ENCODE measurements at regions not wholly inside any gene's neighbourhood (a gene's known extent, or its start where the extent isn't known, plus 50 kb on each side); places are given as distances from the start of the nearest gene placed in this dataset.

GRCh38 chr4:180861651-180862050 is 1381.6 kb upstream of the TENM3 start:
- Histone ChIP-seq H3K9me3 (ENCODE audit: low read length) (no peaks in the 10 kb centered on the region), H3K4me1 (ENCODE audit: low read length) (no peaks in the 10 kb centered on the region)
- DNase-seq, result no peak

GRCh38 chr4:180866933-180867643 is 1376.1 kb upstream of the TENM3 start:
- no peak overlapping the region for H3K27ac ChIP-seq (ENCODE audit: low read length)

More at GRCh38 chr4:180861651-180862050, 1381.6 kb upstream of the TENM3 start:
- Histone ChIP-seq H3K9ac (ENCODE audit: low read length) (no peak overlapping the region), H3K27me3 (ENCODE audit: low read length) (no peaks in the 10 kb centered on the region), H4K20me1 (ENCODE audit: insufficient read depth, low read depth, low read length) (no peaks in the 10 kb centered on the region), H3K9me2 (replicated peaks; ENCODE audit: insufficient read depth, low read length) (no peaks in the 10 kb centered on the region), H3K4me2 (ENCODE audit: low read depth, low read length, poor library complexity, severe bottlenecking) (no peak overlapping the region), H3K4me3 (ENCODE audit: low read length) (no peak overlapping the region), H3K36me3 (ENCODE audit: insufficient read depth, low read length) (no peaks in the 10 kb centered on the region), H2AFZ (ENCODE audit: low read length) (no peak overlapping the region), H3K27ac (ENCODE audit: low read length) (no peak overlapping the region), H3K79me2 (ENCODE audit: low read length) (no peaks in the 10 kb centered on the region)

GRCh38 chr4:180870623-180871022 is 1372.6 kb upstream of the TENM3 start:
- Histone ChIP-seq H4K20me1 (ENCODE audit: insufficient read depth, low read depth, low read length) (no peaks in the 10 kb centered on the region), H3K9me2 (replicated peaks; ENCODE audit: insufficient read depth, low read length) (no peaks in the 10 kb centered on the region), H3K4me3 (ENCODE audit: low read length) (no peak overlapping the region), H3K4me1 (ENCODE audit: low read length) (no peaks in the 10 kb centered on the region), H3K79me2 (ENCODE audit: low read length) (no peaks in the 10 kb centered on the region), H3K9me3 (ENCODE audit: low read length) (no peaks in the 10 kb centered on the region), H3K27ac (ENCODE audit: low read length) (no peak overlapping the region), H3K27me3 (ENCODE audit: low read length) (no peaks in the 10 kb centered on the region), H2AFZ (ENCODE audit: low read length) (no peak overlapping the region), H3K36me3 (ENCODE audit: insufficient read depth, low read length) (no peaks in the 10 kb centered on the region), H3K9ac (ENCODE audit: low read length) (no peak overlapping the region), H3K4me2 (ENCODE audit: low read depth, low read length, poor library complexity, severe bottlenecking) (no peak overlapping the region)
- DNase-seq, result no peak

More at GRCh38 chr4:180866933-180867643, 1376.1 kb upstream of the TENM3 start:
- Histone ChIP-seq H3K4me3 (ENCODE audit: low read length) (no peak overlapping the region), H3K9me2 (replicated peaks; ENCODE audit: insufficient read depth, low read length) (no peaks in the 10 kb centered on the region), H3K27me3 (ENCODE audit: low read length) (no peaks in the 10 kb centered on the region), H4K20me1 (ENCODE audit: insufficient read depth, low read depth, low read length) (no peaks in the 10 kb centered on the region), H3K36me3 (ENCODE audit: insufficient read depth, low read length) (no peaks in the 10 kb centered on the region), H3K4me1 (ENCODE audit: low read length) (no peaks in the 10 kb centered on the region), H2AFZ (ENCODE audit: low read length) (no peak overlapping the region), H3K9ac (ENCODE audit: low read length) (no peak overlapping the region), H3K4me2 (ENCODE audit: low read depth, low read length, poor library complexity, severe bottlenecking) (no peak overlapping the region), H3K79me2 (ENCODE audit: low read length) (no peaks in the 10 kb centered on the region), H3K9me3 (ENCODE audit: low read length) (no peaks in the 10 kb centered on the region)
- DNase-seq, result no peak

GRCh38 chr4:180898305-180898704 is 1344.9 kb upstream of the TENM3 start:
- H3K36me3 ChIP-seq (ENCODE audit: insufficient read depth, low read length), result no peaks in the 10 kb centered on the region
- no peak overlapping the region for H3K9ac ChIP-seq (ENCODE audit: low read length)
- no peaks in the 10 kb centered on the region for H3K4me1 ChIP-seq (ENCODE audit: low read length)
- H3K9me2 ChIP-seq (replicated peaks; ENCODE audit: insufficient read depth, low read length), result no peaks in the 10 kb centered on the region
- no peak for DNase-seq
- H4K20me1 ChIP-seq (ENCODE audit: insufficient read depth, low read depth, low read length), result no peaks in the 10 kb centered on the region
- H3K27me3 ChIP-seq (ENCODE audit: low read length), result no peaks in the 10 kb centered on the region
- no peaks in the 10 kb centered on the region for H3K79me2 ChIP-seq (ENCODE audit: low read length)
- no peak overlapping the region for H3K4me3 ChIP-seq (ENCODE audit: low read length)
- no peaks in the 10 kb centered on the region for H3K9me3 ChIP-seq (ENCODE audit: low read length)
- H2AFZ ChIP-seq (ENCODE audit: low read length), result no peak overlapping the region
- no peak overlapping the region for H3K4me2 ChIP-seq (ENCODE audit: low read depth, low read length, poor library complexity, severe bottlenecking)
- H3K27ac ChIP-seq (ENCODE audit: low read length), result no peak overlapping the region

- Histone ChIP-seq H3K27me3 (ENCODE audit: low read length) (no peaks in the 10 kb centered on the region), H3K9ac (ENCODE audit: low read length) (no peak overlapping the region), H3K9me3 (ENCODE audit: low read length) (no peaks in the 10 kb centered on the region), H2AFZ (ENCODE audit: low read length) (no peak overlapping the region), H3K27ac (ENCODE audit: low read length) (no peak overlapping the region), H3K4me2 (ENCODE audit: low read depth, low read length, poor library complexity, severe bottlenecking) (no peak overlapping the region), H3K36me3 (ENCODE audit: insufficient read depth, low read length) (no peaks in the 10 kb centered on the region), H3K4me3 (ENCODE audit: low read length) (no peak overlapping the region), H4K20me1 (ENCODE audit: insufficient read depth, low read depth, low read length) (no peaks in the 10 kb centered on the region), H3K4me1 (ENCODE audit: low read length) (no peaks in the 10 kb centered on the region), H3K79me2 (ENCODE audit: low read length) (no peaks in the 10 kb centered on the region), H3K9me2 (replicated peaks; ENCODE audit: insufficient read depth, low read length) (no peaks in the 10 kb centered on the region)
- no peak for DNase-seq
Observed at GRCh38 chr4:180900781-180901180, 1342.4 kb upstream of the TENM3 start.

GRCh38 chr4:180909279-180909678 is 1333.9 kb upstream of the TENM3 start:
- Histone ChIP-seq H4K20me1 (ENCODE audit: insufficient read depth, low read depth, low read length) (no peaks in the 10 kb centered on the region), H3K9me2 (replicated peaks; ENCODE audit: insufficient read depth, low read length) (no peaks in the 10 kb centered on the region), H3K9me3 (ENCODE audit: low read length) (no peaks in the 10 kb centered on the region), H3K27me3 (ENCODE audit: low read length) (no peaks in the 10 kb centered on the region), H3K9ac (ENCODE audit: low read length) (no peak overlapping the region), H3K36me3 (ENCODE audit: insufficient read depth, low read length) (no peaks in the 10 kb centered on the region), H3K4me2 (ENCODE audit: low read depth, low read length, poor library complexity, severe bottlenecking) (no peak overlapping the region), H3K27ac (ENCODE audit: low read length) (no peak overlapping the region), H3K79me2 (ENCODE audit: low read length) (no peaks in the 10 kb centered on the region), H3K4me3 (ENCODE audit: low read length) (no peak overlapping the region), H3K4me1 (ENCODE audit: low read length) (no peaks in the 10 kb centered on the region), H2AFZ (ENCODE audit: low read length) (no peak overlapping the region)
- DNase-seq, result peak; percentile 44

- Histone ChIP-seq H2AFZ (ENCODE audit: low read length) (no peak overlapping the region), H3K4me3 (ENCODE audit: low read length) (no peak overlapping the region), H3K9ac (ENCODE audit: low read length) (no peak overlapping the region), H3K4me1 (ENCODE audit: low read length) (no peaks in the 10 kb centered on the region), H3K9me2 (replicated peaks; ENCODE audit: insufficient read depth, low read length) (no peaks in the 10 kb centered on the region), H3K36me3 (ENCODE audit: insufficient read depth, low read length) (no peaks in the 10 kb centered on the region), H3K27me3 (ENCODE audit: low read length) (no peaks in the 10 kb centered on the region), H3K4me2 (ENCODE audit: low read depth, low read length, poor library complexity, severe bottlenecking) (no peak overlapping the region), H4K20me1 (ENCODE audit: insufficient read depth, low read depth, low read length) (no peaks in the 10 kb centered on the region), H3K79me2 (ENCODE audit: low read length) (no peaks in the 10 kb centered on the region), H3K27ac (ENCODE audit: low read length) (no peak overlapping the region), H3K9me3 (ENCODE audit: low read length) (no peaks in the 10 kb centered on the region)
- no peak for DNase-seq
Observed at GRCh38 chr4:180913750-180914149, 1329.5 kb upstream of the TENM3 start.

GRCh38 chr4:180923486-180923885 is 1319.7 kb upstream of the TENM3 start:
- H3K27me3 ChIP-seq (ENCODE audit: low read length), result no peaks in the 10 kb centered on the region
- no peaks in the 10 kb centered on the region for H4K20me1 ChIP-seq (ENCODE audit: insufficient read depth, low read depth, low read length)
- H3K9me3 ChIP-seq (ENCODE audit: low read length), result no peaks in the 10 kb centered on the region
- no peak overlapping the region for H3K4me2 ChIP-seq (ENCODE audit: low read depth, low read length, poor library complexity, severe bottlenecking)
- H3K4me1 ChIP-seq (ENCODE audit: low read length), result no peaks in the 10 kb centered on the region
- H3K36me3 ChIP-seq (ENCODE audit: insufficient read depth, low read length), result no peaks in the 10 kb centered on the region
- no peak overlapping the region for H3K4me3 ChIP-seq (ENCODE audit: low read length)
- H3K79me2 ChIP-seq (ENCODE audit: low read length), result no peaks in the 10 kb centered on the region
- H3K9ac ChIP-seq (ENCODE audit: low read length), result no peak overlapping the region
- DNase-seq, result no peak
- no peaks in the 10 kb centered on the region for H3K9me2 ChIP-seq (replicated peaks; ENCODE audit: insufficient read depth, low read length)
- no peak overlapping the region for H3K27ac ChIP-seq (ENCODE audit: low read length)
- no peak overlapping the region for H2AFZ ChIP-seq (ENCODE audit: low read length)
